HepG2 (cell line): ENCODE measurements at regions not wholly inside any gene's neighbourhood (a gene's known extent, or its start where the extent isn't known, plus 50 kb on each side); places are given as distances from the start of the nearest gene placed in this dataset.

ENCODE experiments used
- ATAC-seq: fragments of 200-7000 bp; cut with Tn5 transposase; 3 replicates; pipeline ENCODE4 v1.9.1; 2020; ENCODE audit warnings: mild to moderate bottlenecking, moderate library complexity
- BruUV-seq: library from RNA; stranded (reverse); fragments of 400-500 nt; replicated peaks from 2 replicates; lab custom pipeline; 2021; lab: Mats Ljungman, UMichigan
- CTCF ChIA-PET: fragments of 300-600 bp; formaldehyde crosslinking; extraction: SDS; loops from one replicate; lab custom pipeline; 2021; ENCODE audit warnings: low total read pairs, inconsistent platforms, low intra/inter-chr PET ratio; lab: Yijun Ruan, JAX
- POLR2A ChIA-PET: fragments of 350-600 bp; sonication (Branson Sonifier 250); formaldehyde crosslinking; loops from one replicate; lab custom pipeline; 2020; ENCODE audit warnings: antibody characterized with exemption, inconsistent platforms; lab: Yijun Ruan, JAX
- DNase-seq: peaks from one replicate; pipeline ENCODE4 v3.0.0-alpha.2; 2015; ENCODE audit warnings: low spot score
- FAIRE-seq: peaks from 3 replicates; lab custom pipeline; 2011; peaks lifted over from hg19 to GRCh38; lab: Jason Lieb, UNC
- H2AFZ ChIP-seq: one replicate; pipeline ENCODE4 v1.6.1; 2011; ENCODE audit warnings: low read length, inconsistent platforms
- H3K27ac ChIP-seq: fragments of 300-600 bp; 3 replicates; pipeline ENCODE4 v1.8.0; 2011; ENCODE audit warnings: mixed run types, mild to moderate bottlenecking, mixed read lengths, low read length, inconsistent platforms; ENCODE audit not compliant: insufficient read depth; ENCODE audit errors: extremely low read length
- H3K27me3 ChIP-seq, 2 experiments: fragments of 200-600 bp in 1 of 2; 2 replicates in 1 of 2; 3 replicates in 1 of 2; pipeline versions ENCODE4 v1.6.0 to v1.8.0; 2011; ENCODE audit warnings: low read length in 2 of 2, mild to moderate bottlenecking in 2 of 2, moderate library complexity in 2 of 2, inconsistent platforms in 1 of 2; ENCODE audit not compliant: insufficient read depth in 2 of 2, control insufficient read depth in 1 of 2
- H3K36me3 ChIP-seq, 2 experiments: fragments of 200-600 bp in 1 of 2; replicated peaks in 1 of 2; 2 replicates in 1 of 2; 3 replicates in 1 of 2; pipeline versions ENCODE4 v1.5.1 to v1.8.0; 2011; ENCODE audit warnings: low read length in 2 of 2, inconsistent platforms in 1 of 2; ENCODE audit not compliant: insufficient read depth in 2 of 2, control insufficient read depth in 1 of 2
- H3K4me1 ChIP-seq: 2 replicates; pipeline ENCODE4 v1.5.1; 2012; ENCODE audit warnings: low read length, inconsistent platforms; ENCODE audit not compliant: insufficient read depth
- H3K4me2 ChIP-seq: 2 replicates; pipeline ENCODE4 v1.6.0; 2011; ENCODE audit warnings: low read depth, low read length, inconsistent platforms
- H3K4me3 ChIP-seq, 3 experiments: fragments of 200-600 bp in 1 of 3; sonication (generic), shearing (Covaris generic) in 1 of 3; replicated peaks in 1 of 3; 2 replicates each; pipeline ENCODE4 v1.5.1; 2011 to 2016; ENCODE audit warnings: low read length in 3 of 3, inconsistent platforms in 2 of 3, low read depth in 2 of 3, mild to moderate bottlenecking in 2 of 3, control low read depth in 1 of 3, mixed read lengths in 1 of 3; ENCODE audit not compliant: insufficient read depth in 1 of 3
- H3K79me2 ChIP-seq: one replicate; pipeline ENCODE4 v1.6.1; 2011; ENCODE audit warnings: low read length, inconsistent platforms; ENCODE audit not compliant: insufficient read depth
- H3K9ac ChIP-seq: 2 replicates; pipeline ENCODE4 v1.6.0; 2011; ENCODE audit warnings: mild to moderate bottlenecking, low read depth, low read length, inconsistent platforms; ENCODE audit not compliant: insufficient read depth
- H3K9me3 ChIP-seq: 2 replicates; pipeline ENCODE4 v1.5.1; 2012; ENCODE audit warnings: mild to moderate bottlenecking, low read length
- H4K20me1 ChIP-seq: 2 replicates; pipeline ENCODE4 v1.6.0; 2011; ENCODE audit warnings: inconsistent platforms, mild to moderate bottlenecking, low read length, moderate library complexity; ENCODE audit not compliant: insufficient read depth
- ATF7 ChIP-seq, 2 experiments: fragments of 450-650 bp in 1 of 2; sonication (generic) in 1 of 2; formaldehyde crosslinking in 1 of 2; IDR thresholded peaks; 2 replicates each; pipeline versions ENCODE4 v1.4.0 to v1.6.1; 2016 to 2020; ENCODE audit warnings: antibody characterized with exemption in 1 of 2, mild to moderate bottlenecking in 1 of 2, missing genetic modification reagents in 1 of 2
- CREB1 ChIP-seq, 2 experiments: fragments of 450-650 bp in 1 of 2; IDR thresholded peaks; 2 replicates each; pipeline ENCODE4 v1.6.1; 2016 to 2017; ENCODE audit warnings: control low read depth in 1 of 2, mild to moderate bottlenecking in 1 of 2, missing compliant biosample characterization in 1 of 2, missing genetic modification characterization in 1 of 2
- FOXA1 ChIP-seq, 2 experiments: fragments of 450-650 bp in 1 of 2; sonication (generic) in 1 of 2; formaldehyde crosslinking in 1 of 2; IDR thresholded peaks; 2 replicates each; pipeline versions ENCODE4 v1.4.0 to v1.6.1; 2016 to 2020; ENCODE audit warnings: missing genetic modification reagents in 1 of 2
- KMT2A ChIP-seq: sonication (generic); formaldehyde crosslinking; IDR thresholded peaks from 2 replicates; pipeline ENCODE4 v1.4.0; 2020; ENCODE audit warnings: missing genetic modification reagents
- LRRFIP1 ChIP-seq: sonication (generic); formaldehyde crosslinking; conservative IDR thresholded peaks from 2 replicates; pipeline ENCODE4 v1.4.0; 2020; ENCODE audit warnings: missing genetic modification reagents
- YEATS2 ChIP-seq: sonication (generic); formaldehyde crosslinking; IDR thresholded peaks from 2 replicates; pipeline ENCODE4 v1.4.0; 2020; ENCODE audit warnings: missing genetic modification reagents, borderline replicate concordance
- ZNF207 ChIP-seq: fragments of 450-650 bp; IDR thresholded peaks from 2 replicates; pipeline ENCODE4 v1.6.1; 2016; ENCODE audit warnings: antibody characterized with exemption, borderline replicate concordance
- ZNF678 ChIP-seq: sonication (generic); formaldehyde crosslinking; IDR thresholded peaks from 2 replicates; pipeline ENCODE4 v1.4.0; 2020; ENCODE audit warnings: mild to moderate bottlenecking, missing genetic modification reagents
- ZNF740 ChIP-seq: sonication (generic); formaldehyde crosslinking; IDR thresholded peaks from 2 replicates; pipeline ENCODE4 v1.4.0; 2020; ENCODE audit warnings: missing genetic modification reagents
- WGBS: methylation state at CpG from one replicate; pipeline ENCODE4 v1.1.6; 2017; ENCODE audit warnings: low lambda C conversion rate; 5-methylcytosine and 5-hydroxymethylcytosine counted together
- in situ Hi-C: cut with HindIII; loops from 2 replicates; pipeline ENCODE4 v1.10.0; 2017; ENCODE audit warnings: low pct_unique_long_range_greater_than_20kb; ENCODE audit not compliant: extremely low pct_ligation_motif_present
- intact Hi-C: fragments of 100-400 bp; cut with micrococcal nuclease; formaldehyde crosslinking; loops from one replicate; pipeline ENCODE4 v1.10.0; 2022; ENCODE audit not compliant: unreplicated experiment

GRCh38 chr12:126757326-126757725, 1509.6 kb upstream of the TMEM132C start (continued):
- no peak for TF ChIP-seq LRRFIP1 (CRISPR knock-in tag)
- TF ChIP-seq, all 625 proteins: peak for 0

DNA sequence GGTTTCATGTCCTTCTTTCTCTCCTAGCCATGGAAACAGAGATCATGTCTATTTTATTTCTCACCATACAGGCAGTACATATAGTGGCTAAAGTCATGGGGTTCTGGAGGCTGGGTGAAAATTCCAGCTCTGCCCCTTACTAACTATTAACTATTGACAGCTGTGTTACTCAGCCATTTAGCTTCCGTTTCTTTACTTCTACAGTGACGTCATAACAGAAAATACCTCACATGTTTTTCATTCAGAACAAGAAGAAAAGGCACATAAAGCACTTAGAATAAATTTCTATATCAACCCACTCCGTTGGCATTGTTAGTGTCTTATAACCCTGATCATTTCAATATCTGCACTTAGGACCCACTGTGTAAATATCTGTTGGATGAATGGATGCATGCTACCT, 1506.9 kb upstream of the TMEM132C start:
- no peak for ATAC-seq
- intact Hi-C loops (no loop called here), in situ Hi-C loops (no loop called here)

More for the DNA sequence above, 1506.9 kb upstream of the TMEM132C start:
- Histone ChIP-seq H3K27me3 (no peaks in the 10 kb centered on the region), H3K79me2 (no peaks in the 10 kb centered on the region), H3K4me3 (no peak overlapping the region), H3K4me2 (no peak overlapping the region), H3K4me1 (no peaks in the 10 kb centered on the region), H3K9me3 (peaks cover 95% of the 10 kb centered on the region), H3K9ac (no peak overlapping the region), H3K36me3 (no peaks in the 10 kb centered on the region), H3K27ac (no peak overlapping the region), H2AFZ (no peak overlapping the region), H4K20me1 (no peaks in the 10 kb centered on the region)
- FAIRE-seq (no peak), DNase-seq (no peak)
- POLR2A ChIA-PET: no interaction called here
- CTCF ChIA-PET: no interaction called here
- no TSS peak for BruUV-seq
- peak; percentile 95 for TF ChIP-seq CREB1 (IDR thresholded peaks at IDR 0.05)
- TF ChIP-seq CREB1 (CRISPR knock-in tag; IDR thresholded peaks at IDR 0.05): no peak
- no peak for TF ChIP-seq ZNF207
- TF ChIP-seq ZNF740 (CRISPR knock-in tag): no peak
- TF ChIP-seq KMT2A (CRISPR knock-in tag): no peak
- peak; percentile 95 for TF ChIP-seq ATF7 (IDR thresholded peaks at IDR 0.05)
- no peak for TF ChIP-seq ATF7 (CRISPR knock-in tag; IDR thresholded peaks at IDR 0.05)
- no peak for TF ChIP-seq YEATS2 (CRISPR knock-in tag)
- no peak for TF ChIP-seq FOXA1 (IDR thresholded peaks at IDR 0.05)
- TF ChIP-seq FOXA1 (CRISPR knock-in tag; IDR thresholded peaks at IDR 0.05): no peak
- TF ChIP-seq ZNF678 (CRISPR knock-in tag): no peak
- WGBS: 2% methylated on average over 3 of the region's 3 CpGs
